GM10248 (cell line): ENCODE measurements at regions not wholly inside any gene's neighbourhood (a gene's known extent, or its start where the extent isn't known, plus 50 kb on each side); places are given as distances from the start of the nearest gene placed in this dataset.

Source experiments
- CTCF ChIA-PET: fragments of 300-600 bp; sonication (Branson Sonifier 250); formaldehyde crosslinking; extraction: SDS; loops from one replicate; lab custom pipeline; 2021; ENCODE audit warnings: antibody characterized with exemption; lab: Yijun Ruan, JAX
- POLR2A ChIA-PET: fragments of 350-650 bp; sonication (Branson Sonifier 250); formaldehyde crosslinking; extraction: SDS; loops from one replicate; lab custom pipeline; 2020; ENCODE audit warnings: antibody characterized with exemption; lab: Yijun Ruan, JAX
- DNase-seq: peaks from one replicate; pipeline ENCODE4 v3.0.0; 2012; ENCODE audit errors: extremely low spot score
- CTCF ChIP-seq: IDR thresholded peaks from 2 replicates; pipeline ENCODE4 v1.5.1; 2012; ENCODE audit warnings: mild to moderate bottlenecking, low read depth; ENCODE audit errors: extremely low read depth, missing control alignments, control extremely low read depth

- POLR2A ChIA-PET: no interaction called here
- no peak for TF ChIP-seq CTCF
- DNase-seq: no peak
- CTCF ChIA-PET: no interaction called here
Observed at GRCh38 chr2:6213056-6213780, 521.0 kb downstream of the SOX11 start.

- POLR2A ChIA-PET: no interaction called here
- CTCF ChIA-PET: interaction anchor here (1.4 kb wide), 1 partner anchor 17 kb away, joined by 5 read pairs; no protein-coding TSS in a partner anchor
- peak; percentile 28 for DNase-seq
- TF ChIP-seq CTCF: no peak
Observed at GRCh38 chr2:6214471-6214870, 522.3 kb downstream of the SOX11 start.

GRCh38 chr2:6215053-6215452 lies 522.9 kb downstream of the SOX11 start:
- ChIA-PET POLR2A (no interaction called here), CTCF (interaction anchor here (0.8 to 1.4 kb wide), 2 partner anchors 17 to 21 kb away, joined by 3 to 5 read pairs; no protein-coding TSS in a partner anchor)
- TF ChIP-seq CTCF: no peak
- no peak for DNase-seq

GRCh38 chr2:6216234-6216633 lies 524.0 kb downstream of the SOX11 start:
- DNase-seq: no peak
- ChIA-PET CTCF (interaction anchor here (1.4 kb wide), 1 partner anchor 15 kb away, joined by 5 read pairs; no protein-coding TSS in a partner anchor), POLR2A (no interaction called here)
- no peak for TF ChIP-seq CTCF

GRCh38 chr2:6218926-6219325 lies 526.7 kb downstream of the SOX11 start:
- no peak for DNase-seq
- ChIA-PET POLR2A (no interaction called here), CTCF (interaction anchor here (1.2 kb wide), 1 partner anchor 9 kb away, joined by 3 read pairs; no protein-coding TSS in a partner anchor)
- TF ChIP-seq CTCF: no peak

- ChIA-PET POLR2A (no interaction called here), CTCF (interaction anchor here (1.4 kb wide), 1 partner anchor 8 kb away, joined by 3 read pairs; no protein-coding TSS in a partner anchor)
- no peak for DNase-seq
- no peak for TF ChIP-seq CTCF
Observed at GRCh38 chr2:6219906-6220305, 527.7 kb downstream of the SOX11 start.
